NB4 (cell line): ENCODE measurements at regions not wholly inside any gene's neighbourhood (a gene's known extent, or its start where the extent isn't known, plus 50 kb on each side); places are given as distances from the start of the nearest gene placed in this dataset.

Experiments used
- DNase-seq: peaks from one replicate; pipeline ENCODE4 v3.0.0; 2010; ENCODE audit warnings: low read depth
- H3K4me3 ChIP-seq: one replicate; pipeline ENCODE4 v1.5.1; 2011; ENCODE audit warnings: mild to moderate bottlenecking, low read depth, low read length, moderate library complexity
- CTCF ChIP-seq: IDR thresholded peaks from one replicate; pipeline ENCODE4 v1.5.1; 2012; ENCODE audit warnings: low read depth, low read length
- MAX ChIP-seq: IDR thresholded peaks from 2 replicates; pipeline ENCODE4 v1.6.1; 2011; ENCODE audit warnings: low read depth, low read length
- MYC ChIP-seq: IDR thresholded peaks from 2 replicates; pipeline ENCODE4 v1.6.1; 2011; ENCODE audit warnings: low read depth, low read length
- POLR2A ChIP-seq: IDR thresholded peaks from 2 replicates; pipeline ENCODE4 v1.6.1; 2011; ENCODE audit warnings: mild to moderate bottlenecking; ENCODE audit not compliant: insufficient read length; ENCODE audit errors: extremely low read depth

DNA sequence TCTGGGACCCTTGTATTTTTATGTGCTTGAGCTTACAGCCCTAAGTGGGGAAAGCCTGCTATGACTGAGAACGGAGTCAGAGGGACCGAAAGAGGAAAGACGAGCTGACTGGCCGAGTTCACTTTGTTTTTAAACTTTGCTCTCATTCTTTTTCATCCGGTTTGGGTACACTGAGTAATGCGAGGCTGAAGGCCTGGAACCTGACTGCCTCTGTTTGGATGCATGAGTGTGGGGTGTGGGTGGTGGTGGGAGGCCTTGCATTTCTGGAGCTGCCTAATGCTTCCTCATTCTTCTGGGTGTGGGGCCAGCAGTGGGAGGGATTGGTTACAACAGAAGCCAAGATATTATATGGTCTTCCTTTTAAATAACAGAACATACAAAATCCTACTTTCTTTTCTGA is 155.5 kb downstream of the BUB3 start:
- no peak overlapping the region for H3K4me3 ChIP-seq
- DNase-seq: peak; percentile 50
- TF ChIP-seq MAX (no peak), CTCF (no peak), MYC (no peak), POLR2A (no peak)

DNA sequence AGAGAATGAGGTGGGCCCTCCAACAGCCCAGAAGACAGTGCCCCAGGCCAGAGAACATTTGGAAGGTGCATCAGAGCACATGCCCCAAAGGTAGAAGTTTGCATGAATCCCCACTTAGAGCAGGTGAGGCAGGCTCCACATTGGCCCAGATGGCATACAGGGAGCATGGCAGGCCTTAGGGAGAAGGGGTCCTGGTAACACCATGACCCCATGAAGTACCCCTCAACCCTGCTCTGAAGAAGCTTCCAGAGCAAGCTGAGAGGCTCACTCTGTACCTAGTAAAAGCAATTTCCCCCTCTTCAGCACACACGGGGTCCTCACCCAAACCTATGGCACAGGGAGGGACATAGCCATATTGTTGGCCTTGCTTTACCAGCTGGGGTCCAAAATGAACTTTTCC is 162.6 kb downstream of the BUB3 start:
- no peak for DNase-seq
- no peak for TF ChIP-seq CTCF
- TF ChIP-seq MYC: no peak
- TF ChIP-seq POLR2A: no peak
- TF ChIP-seq MAX: no peak

DNA sequence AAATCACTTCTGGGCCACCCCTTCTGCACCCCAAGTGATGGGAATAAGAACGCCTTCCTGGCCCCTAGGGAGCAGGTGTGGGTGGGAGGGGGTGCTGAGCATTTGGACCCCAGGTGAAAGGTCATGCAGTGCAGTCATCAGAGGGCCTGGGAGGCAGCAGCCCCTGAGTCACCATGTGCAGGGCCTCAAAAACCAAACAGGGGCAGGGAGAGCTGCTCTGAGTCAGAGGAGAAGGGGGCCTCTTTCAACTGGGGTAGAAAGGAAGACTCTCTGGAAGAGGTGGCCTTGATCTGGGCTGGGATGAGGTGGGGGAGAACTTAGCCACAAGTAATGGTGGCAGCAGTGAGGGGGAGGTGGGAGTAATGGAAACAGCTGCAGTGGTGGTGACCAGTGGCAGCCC is 164.3 kb downstream of the BUB3 start:
- H3K4me3 ChIP-seq: no peak overlapping the region
- peak; percentile 14 for DNase-seq
- TF ChIP-seq MAX: no peak
- TF ChIP-seq MYC: no peak
- TF ChIP-seq CTCF: no peak
- no peak for TF ChIP-seq POLR2A

More for the DNA sequence above, 162.6 kb downstream of the BUB3 start:
- no peak overlapping the region for H3K4me3 ChIP-seq

DNA sequence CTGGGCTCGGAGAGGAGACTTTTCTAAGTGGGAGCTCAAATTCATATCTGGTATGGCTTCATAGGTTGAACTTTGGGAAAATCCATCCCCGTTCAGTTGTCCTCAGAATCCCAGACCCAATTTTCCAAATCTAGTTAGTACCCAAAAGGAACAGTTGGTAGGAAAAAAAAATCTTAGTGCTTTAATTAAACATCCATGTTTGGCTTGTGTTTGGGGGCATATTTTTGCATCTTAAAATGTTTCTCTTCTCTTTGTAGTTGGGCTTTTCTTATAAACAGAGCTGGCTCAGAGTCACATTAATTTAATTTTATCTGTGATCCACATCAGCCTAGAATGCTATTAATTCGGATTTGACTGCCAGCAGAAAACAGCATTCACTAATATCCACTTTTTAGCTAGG is 165.9 kb downstream of the BUB3 start:
- DNase-seq: no peak
- TF ChIP-seq CTCF (no peak), POLR2A (no peak), MAX (no peak), MYC (no peak)
- no peak overlapping the region for H3K4me3 ChIP-seq

- DNase-seq: no peak
- no peak overlapping the region for H3K4me3 ChIP-seq
- TF ChIP-seq MYC (no peak), POLR2A (no peak), MAX (no peak), CTCF (no peak)
These were observed 169.7 kb downstream of the BUB3 start for GRCh38 chr10:123323884-123324283.

GRCh38 chr10:123325663-123326190 is 171.5 kb downstream of the BUB3 start:
- TF ChIP-seq POLR2A: no peak
- TF ChIP-seq MAX: no peak
- TF ChIP-seq MYC: no peak
- TF ChIP-seq CTCF: no peak
- no peak for DNase-seq
- no peak overlapping the region for H3K4me3 ChIP-seq
